Fibroblast of mammary gland (primary cell): ENCODE measurements at regions not wholly inside any gene's neighbourhood (a gene's known extent, or its start where the extent isn't known, plus 50 kb on each side); places are given as distances from the start of the nearest gene placed in this dataset.

Experiments
- DNase-seq: peaks from one replicate; pipeline ENCODE4 v3.0.0-alpha.2; 2010; ENCODE audit warnings: low read depth
- H3K4me3 ChIP-seq: 2 replicates; pipeline ENCODE4 v1.5.1; 2011; ENCODE audit warnings: low read depth, mild to moderate bottlenecking, low read length, moderate library complexity; ENCODE audit not compliant: control insufficient read depth
- CTCF ChIP-seq: conservative IDR thresholded peaks from 2 replicates; pipeline ENCODE4 v1.5.1; 2011; ENCODE audit warnings: low read depth, low read length, inconsistent platforms; ENCODE audit not compliant: control insufficient read depth, insufficient read depth

GRCh38 chr1:9476790-9477463 is 62.3 kb upstream of the SLC25A33 start:
- TF ChIP-seq CTCF: no peak
- peak; percentile 39 for DNase-seq
- no peak overlapping the region for H3K4me3 ChIP-seq

- no peak overlapping the region for H3K4me3 ChIP-seq
- no peak for TF ChIP-seq CTCF
- no peak for DNase-seq
These were observed 61.7 kb upstream of the SLC25A33 start for GRCh38 chr1:9477535-9477934.

GRCh38 chr1:9478021-9478420 is 61.2 kb upstream of the SLC25A33 start:
- no peak for DNase-seq
- H3K4me3 ChIP-seq: no peak overlapping the region
- TF ChIP-seq CTCF: no peak

GRCh38 chr1:9481048-9481447 is 58.2 kb upstream of the SLC25A33 start:
- no peak overlapping the region for H3K4me3 ChIP-seq
- DNase-seq: no peak
- no peak for TF ChIP-seq CTCF

- H3K4me3 ChIP-seq: no peak overlapping the region
- TF ChIP-seq CTCF: no peak
- no peak for DNase-seq
These were observed 56.9 kb upstream of the SLC25A33 start for GRCh38 chr1:9482403-9482802.

GRCh38 chr1:9482816-9483572 is 56.3 kb upstream of the SLC25A33 start:
- no peak for DNase-seq
- TF ChIP-seq CTCF: no peak
- no peak overlapping the region for H3K4me3 ChIP-seq
